Mammary epithelial cell (primary cell): ENCODE measurements at regions not wholly inside any gene's neighbourhood (a gene's known extent, or its start where the extent isn't known, plus 50 kb on each side); places are given as distances from the start of the nearest gene placed in this dataset.

Experiments used
- CTCF ChIP-seq, 2 donors: IDR thresholded peaks in 1 of 2; conservative IDR thresholded peaks in 1 of 2; 2 replicates each; pipeline ENCODE4 v1.5.1; 2011 to 2012; ENCODE audit warnings: inconsistent platforms in 2 of 2, low read length in 2 of 2, mild to moderate bottlenecking in 2 of 2, control low read depth in 1 of 2, low read depth in 1 of 2; ENCODE audit not compliant: insufficient read depth in 1 of 2; ENCODE audit errors: extremely low read depth in 1 of 2
- EZH2 ChIP-seq: IDR thresholded peaks from 2 replicates; pipeline ENCODE4 v1.6.1; 2012; ENCODE audit warnings: low read length, inconsistent platforms, borderline replicate concordance

GRCh38 chr1:201648907-201649721, 110.2 kb downstream of the NAV1 start:
- TF ChIP-seq CTCF (conservative IDR thresholded peaks at IDR 0.05 in 1 of 2, IDR thresholded peaks at IDR 0.05 in 1 of 2; ENCODE audit: extremely low read depth in 1 of 2, insufficient read depth in 1 of 2, low read depth in 1 of 2, low read length in 2 of 2), result no peak
- no peak for TF ChIP-seq EZH2
